Upper lobe of left lung (tissue), 6 donors: ENCODE measurements at regions not wholly inside any gene's neighbourhood (a gene's known extent, or its start where the extent isn't known, plus 50 kb on each side); places are given as distances from the start of the nearest gene placed in this dataset.

Source experiments
- ATAC-seq, 2 donors: fragments of 200-7000 bp; cut with Tn5 transposase; one replicate each; pipeline ENCODE4 v1.9.1; 2022; ENCODE audit warnings: mild to moderate bottlenecking in 2 of 2, moderate library complexity in 2 of 2; ENCODE audit not compliant: low FRiP score in 2 of 2
- DNase-seq, 2 donors: peaks; one replicate each; pipeline ENCODE4 v3.0.0-alpha.2; 2019 to 2020
- H3K27ac ChIP-seq, 4 donors: fragments of 200-600 bp; sonication (generic); one replicate each; pipeline ENCODE4 v1.5.1; 2016 to 2019
- H3K27me3 ChIP-seq, 4 donors: fragments of 200-600 bp; sonication (generic); one replicate each; pipeline ENCODE4 v1.5.1; 2017 to 2019
- H3K36me3 ChIP-seq, 4 donors: fragments of 200-600 bp; sonication (generic); one replicate each; pipeline ENCODE4 v1.5.1; 2016 to 2019
- H3K4me1 ChIP-seq, 4 donors: fragments of 200-600 bp; sonication (generic); one replicate each; pipeline ENCODE4 v1.5.1; 2018 to 2019
- H3K4me3 ChIP-seq, 4 donors: fragments of 200-600 bp; sonication (generic); one replicate each; pipeline ENCODE4 v1.5.1; 2017 to 2019; ENCODE audit warnings: mild to moderate bottlenecking in 2 of 4, moderate library complexity in 1 of 4
- H3K9me3 ChIP-seq, 4 donors: fragments of 200-600 bp; sonication (generic); one replicate each; pipeline ENCODE4 v1.5.1; 2018 to 2019
- CTCF ChIP-seq, 6 experiments: fragments of 450-650 bp in 4 of 6; fragments of 200-600 bp in 2 of 6; sonication (generic) in 2 of 6; IDR thresholded peaks; one replicate each; pipeline ENCODE4 v1.5.1; 2016 to 2019; ENCODE audit warnings: antibody characterized with exemption in 6 of 6
- EP300 ChIP-seq, 4 donors: sonication (generic); formaldehyde crosslinking; IDR thresholded peaks; one replicate each; pipeline ENCODE4 v1.5.1; 2017; ENCODE audit warnings: antibody characterized with exemption in 4 of 4, control low read depth in 2 of 4
- POLR2A ChIP-seq, 4 donors: fragments of 450-650 bp; IDR thresholded peaks; one replicate each; pipeline ENCODE4 v1.5.1; 2016 to 2017; ENCODE audit warnings: antibody characterized with exemption in 4 of 4, mild to moderate bottlenecking in 2 of 4
- POLR2AphosphoS5 ChIP-seq, 2 donors: sonication (generic); formaldehyde crosslinking; IDR thresholded peaks; one replicate each; pipeline ENCODE4 v1.5.1; 2017; ENCODE audit warnings: antibody characterized with exemption in 2 of 2
- WGBS, 2 donors: methylation state at CpG; one replicate each; pipeline ENCODE4 v1.1.5; 2017 to 2018; 5-methylcytosine and 5-hydroxymethylcytosine counted together
- donor health status: DM: no; HTN: no; CAD: no; lungs with moderate emphysema.
- donor health status: DM: no; HTN: yes; CAD: no; lungs with severe emphysema.

GRCh38 chr5:166860426-166860825 is 1431.0 kb upstream of the WWC1 start:
- 34 to 44% methylated on average over 5 of the region's 5 CpGs for WGBS, 2 donors

GRCh38 chr5:166862581-166862980 is 1428.9 kb upstream of the WWC1 start:
- WGBS, 2 donors = 81 to 83% methylated on average over 5 of the region's 5 CpGs
- no peak for DNase-seq
- no peaks in the 10 kb centered on the region for H3K9me3 ChIP-seq
- no peak for ATAC-seq
- H3K4me1 ChIP-seq = no peaks in the 10 kb centered on the region
- H3K36me3 ChIP-seq = no peaks in the 10 kb centered on the region
- H3K27ac ChIP-seq = no peak overlapping the region
- no peak overlapping the region for H3K4me3 ChIP-seq
- H3K27me3 ChIP-seq = no peaks in the 10 kb centered on the region
- TF ChIP-seq POLR2A (IDR thresholded peaks at IDR 0.05) (no peak), EP300 (IDR thresholded peaks at IDR 0.05) (no peak), CTCF (IDR thresholded peaks at IDR 0.05) (no peak), POLR2AphosphoS5 (IDR thresholded peaks at IDR 0.05) (no peak)

More at GRCh38 chr5:166860426-166860825, 1431.0 kb upstream of the WWC1 start:
- Histone ChIP-seq H3K27me3 (no peaks in the 10 kb centered on the region), H3K4me3 (no peak overlapping the region), H3K4me1 (no peaks in the 10 kb centered on the region), H3K36me3 (no peaks in the 10 kb centered on the region), H3K9me3 (no peaks in the 10 kb centered on the region), H3K27ac (no peak overlapping the region)
- DNase-seq (no peak), ATAC-seq (no peak)
- TF ChIP-seq POLR2AphosphoS5 (IDR thresholded peaks at IDR 0.05) (no peak), EP300 (IDR thresholded peaks at IDR 0.05) (no peak), POLR2A (IDR thresholded peaks at IDR 0.05) (no peak), CTCF (IDR thresholded peaks at IDR 0.05) (no peak)

- H3K4me1 ChIP-seq = no peaks in the 10 kb centered on the region
- TF ChIP-seq EP300 (IDR thresholded peaks at IDR 0.05) (no peak), POLR2AphosphoS5 (IDR thresholded peaks at IDR 0.05) (no peak), CTCF (IDR thresholded peaks at IDR 0.05) (no peak), POLR2A (IDR thresholded peaks at IDR 0.05) (no peak)
- H3K4me3 ChIP-seq = no peak overlapping the region
- WGBS, 2 donors = 64 to 69% methylated on average over 6 of the region's 6 CpGs
- no peak for ATAC-seq
- H3K36me3 ChIP-seq = no peaks in the 10 kb centered on the region
- no peaks in the 10 kb centered on the region for H3K27me3 ChIP-seq
- H3K9me3 ChIP-seq = no peaks in the 10 kb centered on the region
- no peak for DNase-seq
- H3K27ac ChIP-seq = no peak overlapping the region
Observed at GRCh38 chr5:166865206-166865605, 1426.2 kb upstream of the WWC1 start.

GRCh38 chr5:166880456-166880855 is 1411.0 kb upstream of the WWC1 start:
- DNase-seq (no peak), ATAC-seq (no peak)
- TF ChIP-seq POLR2AphosphoS5 (IDR thresholded peaks at IDR 0.05) = no peak
- no peak for TF ChIP-seq POLR2A (IDR thresholded peaks at IDR 0.05)
- TF ChIP-seq CTCF (IDR thresholded peaks at IDR 0.05) = no peak
- TF ChIP-seq EP300 (IDR thresholded peaks at IDR 0.05) = no peak
- Histone ChIP-seq H3K36me3 (no peaks in the 10 kb centered on the region), H3K4me3 (no peak overlapping the region), H3K27ac (no peak overlapping the region), H3K27me3 (no peaks in the 10 kb centered on the region), H3K4me1 (no peaks in the 10 kb centered on the region), H3K9me3 (no peaks in the 10 kb centered on the region)
- WGBS, 2 donors = 82 to 91% methylated on average over 9 of the region's 9 CpGs

- Histone ChIP-seq H3K27me3 (no peaks in the 10 kb centered on the region), H3K9me3 (no peaks in the 10 kb centered on the region), H3K36me3 (no peaks in the 10 kb centered on the region), H3K4me3 (no peak overlapping the region), H3K4me1 (no peaks in the 10 kb centered on the region), H3K27ac (no peak overlapping the region)
- WGBS, 2 donors = 63 to 76% methylated on average over 8 of the region's 8 CpGs
- TF ChIP-seq POLR2A (IDR thresholded peaks at IDR 0.05) (no peak), POLR2AphosphoS5 (IDR thresholded peaks at IDR 0.05) (no peak), EP300 (IDR thresholded peaks at IDR 0.05) (no peak), CTCF (IDR thresholded peaks at IDR 0.05) (no peak)
- ATAC-seq (no peak), DNase-seq (no peak)
Observed at GRCh38 chr5:166881802-166882201, 1409.6 kb upstream of the WWC1 start.
